Lower leg skin (tissue), 4 donors: ENCODE measurements at regions not wholly inside any gene's neighbourhood (a gene's known extent, or its start where the extent isn't known, plus 50 kb on each side); places are given as distances from the start of the nearest gene placed in this dataset.

Experiments used
- DNase-seq, 2 donors: peaks; one replicate each; pipeline ENCODE4 v3.0.0-alpha.2; 2019; ENCODE audit warnings: low spot score in 2 of 2
- H3K4me3 ChIP-seq: fragments of 200-600 bp; sonication (generic); 2 replicates; pipeline ENCODE4 v1.5.1; 2017; ENCODE audit warnings: mild to moderate bottlenecking, low read depth; ENCODE audit not compliant: poor library complexity, severe bottlenecking
- CTCF ChIP-seq, 3 donors: fragments of 450-650 bp; IDR thresholded peaks; one replicate each; pipeline ENCODE4 v1.5.1; 2016; ENCODE audit warnings: antibody characterized with exemption in 3 of 3, mild to moderate bottlenecking in 3 of 3, moderate library complexity in 2 of 3
- POLR2A ChIP-seq, 2 donors: fragments of 450-650 bp; IDR thresholded peaks; one replicate each; pipeline ENCODE4 v1.6.1; 2016 to 2017; ENCODE audit warnings: antibody characterized with exemption in 2 of 2, mild to moderate bottlenecking in 1 of 2, moderate library complexity in 1 of 2
- WGBS, 2 donors: methylation state at CpG; one replicate each; pipeline ENCODE4 v1.1.5; 2018; 5-methylcytosine and 5-hydroxymethylcytosine counted together
- intact Hi-C: fragments of 100-400 bp; cut with DNase I; formaldehyde crosslinking; loops from one replicate; pipeline ENCODE4 v1.15.0; 2023; ENCODE audit warnings: low total_unique reads

GRCh38 chr10:8987712-8988111, 933.2 kb downstream of the GATA3 start:
- intact Hi-C loops: no loop called here
- H3K4me3 ChIP-seq: no peak overlapping the region
- no peak for DNase-seq
- 9 to 34% methylated on average over 1 of the region's 1 CpG for WGBS, 2 donors
- TF ChIP-seq CTCF (IDR thresholded peaks at IDR 0.05) (no peak), POLR2A (IDR thresholded peaks at IDR 0.05) (no peak)

- no peak for DNase-seq
Observed at GRCh38 chr10:8990280-8990987, 935.9 kb downstream of the GATA3 start.

DNA sequence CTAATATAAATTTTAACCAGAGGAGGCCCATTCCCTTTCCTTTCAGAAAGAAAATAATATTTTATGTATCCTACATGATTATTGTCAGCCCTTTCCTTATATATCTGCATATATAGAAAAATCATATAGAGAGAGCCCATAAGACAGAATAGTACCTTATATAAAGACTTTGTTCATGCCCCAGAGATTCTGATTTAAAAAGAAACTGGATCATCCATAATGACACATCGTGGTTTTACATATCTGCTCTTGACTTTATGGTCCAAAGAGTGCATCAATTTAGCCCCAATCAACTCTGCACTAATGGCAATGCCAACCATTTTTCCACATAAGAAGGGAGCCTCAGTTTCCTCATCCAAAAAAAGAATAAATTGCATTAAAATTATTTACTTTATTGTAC, 937.5 kb downstream of the GATA3 start:
- WGBS, 2 donors: 82 to 86% methylated on average over 1 of the region's 1 CpG
- H3K4me3 ChIP-seq: no peak overlapping the region
- TF ChIP-seq CTCF (IDR thresholded peaks at IDR 0.05): no peak
- no peak for TF ChIP-seq POLR2A (IDR thresholded peaks at IDR 0.05)
- intact Hi-C loops: no loop called here
- no peak for DNase-seq

More at GRCh38 chr10:8990280-8990987, 935.9 kb downstream of the GATA3 start:
- TF ChIP-seq POLR2A (IDR thresholded peaks at IDR 0.05) (no peak), CTCF (IDR thresholded peaks at IDR 0.05) (no peak)
- no peak overlapping the region for H3K4me3 ChIP-seq
- intact Hi-C loops: no loop called here
- 66 to 68% methylated on average over 3 of the region's 3 CpGs for WGBS, 2 donors

GRCh38 chr10:8993864-8994263, 939.4 kb downstream of the GATA3 start:
- TF ChIP-seq POLR2A (IDR thresholded peaks at IDR 0.05) (no peak), CTCF (IDR thresholded peaks at IDR 0.05) (no peak)
- intact Hi-C loops: no loop called here
- WGBS, 2 donors: 69 to 70% methylated on average over 8 of the region's 8 CpGs
- no peak for DNase-seq
- H3K4me3 ChIP-seq: no peak overlapping the region

GRCh38 chr10:8998751-8999150, 944.3 kb downstream of the GATA3 start:
- intact Hi-C loops: no loop called here

More at GRCh38 chr10:8998751-8999150, 944.3 kb downstream of the GATA3 start:
- TF ChIP-seq CTCF (IDR thresholded peaks at IDR 0.05) (no peak), POLR2A (IDR thresholded peaks at IDR 0.05) (no peak)
- H3K4me3 ChIP-seq: no peak overlapping the region
- no peak for DNase-seq
